ENCODE measurements at regions not wholly inside any gene's neighbourhood (a gene's known extent, or its start where the extent isn't known, plus 50 kb on each side); places are given as distances from the start of the nearest gene placed in this dataset.
A peak's percentile ranks its signal among the peaks of the same experiment; 100 is the strongest.

DNA sequence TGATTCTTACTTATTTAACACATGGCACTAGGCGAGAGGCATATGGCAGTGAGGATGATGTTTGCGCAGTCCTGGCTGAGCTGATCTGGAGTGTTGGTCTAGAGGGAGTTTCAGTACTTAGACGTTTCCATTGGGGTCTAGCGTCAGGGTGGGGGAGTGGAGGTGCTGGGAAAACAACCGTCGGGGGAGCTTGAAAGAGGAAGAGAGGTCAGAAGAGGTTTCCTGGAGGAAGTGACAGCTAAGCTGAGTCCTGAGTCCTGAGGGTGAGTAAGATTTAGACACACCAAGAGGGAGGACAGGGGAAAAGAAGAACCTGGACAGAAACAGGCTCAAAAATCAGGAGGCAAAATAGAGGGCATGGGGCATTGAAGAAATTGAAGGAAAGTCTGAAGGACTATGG is 81.4 kb downstream of the ALOX5AP start:
- Histone ChIP-seq H3K27me3 (ENCODE audit: insufficient read depth, low read length) (no peaks in the 10 kb centered on the region), H3K36me3 (ENCODE audit: insufficient read depth, low read length) (no peaks in the 10 kb centered on the region), H3K27ac (ENCODE audit: low read depth, low read length) (no peak overlapping the region), H3K9me3 (ENCODE audit: control insufficient read depth in 1 of 2, low read length in 2 of 2) (no peaks in the 10 kb centered on the region), H3K4me1 (ENCODE audit: insufficient read depth, low read length) (no peaks in the 10 kb centered on the region), H3K4me3 (ENCODE audit: low read length in 2 of 2) (no peak overlapping the region)
- Mint-ChIP-seq H3K9me3 (no peaks in the 10 kb centered on the region), H3K36me3 (peaks cover 0 to 4% of the 10 kb centered on the region in 2 donors), H3K4me3 (no peak overlapping the region), H3K27me3 (peaks cover 7 to 8% of the 10 kb centered on the region in 2 donors), H3K27ac (no peak overlapping the region), H3K4me1 (peaks cover 0 to 1% (median 0%) of the 10 kb centered on the region in 4 donors)
- ChIA-PET POLR2A (ENCODE audit: partially characterized antibody) (interaction anchor here (1.1 kb wide), 1 partner anchor 20 kb away, joined by 3 read pairs; no protein-coding TSS in a partner anchor), CTCF (ENCODE audit: partially characterized antibody) (interaction anchor here (1.0 to 1.5 kb wide), 2 partner anchors 11 to 12 kb away, joined by 3 read pairs; no protein-coding TSS in a partner anchor)
- DNase-seq: no peak
- intact Hi-C loops (cut with micrococcal nuclease): no loop called here

DNA sequence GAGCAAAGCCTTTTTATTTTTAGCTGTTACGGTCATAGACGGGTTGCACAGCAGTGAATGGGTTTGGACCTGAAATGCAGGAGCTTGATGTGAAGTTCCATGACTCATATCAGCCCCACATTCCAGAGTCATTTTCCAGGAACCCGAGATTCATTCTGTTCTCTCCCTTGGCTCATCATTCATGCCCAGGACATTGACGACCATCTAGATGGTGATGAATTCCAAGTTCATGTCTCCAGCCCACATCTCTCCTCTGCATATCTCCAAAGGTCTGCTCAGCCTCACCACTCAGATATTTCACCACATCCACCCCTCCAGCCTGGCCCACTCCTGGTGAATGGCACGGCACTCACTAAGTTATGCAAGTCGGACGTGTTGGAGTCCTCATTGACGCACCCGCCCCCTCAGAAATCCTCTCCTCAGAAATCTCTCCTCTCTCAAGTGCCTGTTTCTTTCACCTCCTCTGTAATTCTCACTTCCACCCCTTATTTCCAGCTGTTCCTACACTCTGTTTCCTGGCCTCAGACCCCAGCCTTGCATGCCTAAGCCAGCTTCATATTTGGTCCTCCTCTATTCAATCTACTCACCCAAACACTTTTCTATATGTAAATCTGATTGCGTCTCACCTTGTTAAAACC is 83.1 kb downstream of the ALOX5AP start:
- H3K27me3 ChIP-seq (ENCODE audit: insufficient read depth, low read length): no peaks in the 10 kb centered on the region
- no peak overlapping the region for H3K27ac ChIP-seq (ENCODE audit: low read depth, low read length)
- Mint-ChIP-seq H3K27me3 (peaks cover 9 to 10% of the 10 kb centered on the region in 2 donors), H3K27ac (no peak overlapping the region), H3K4me3 (no peak overlapping the region), H3K36me3 (peaks cover 0 to 4% of the 10 kb centered on the region in 2 donors), H3K4me1 (peaks cover 0 to 1% (median 0%) of the 10 kb centered on the region in 4 donors), H3K9me3 (no peaks in the 10 kb centered on the region)
- no peaks in the 10 kb centered on the region for H3K9me3 ChIP-seq (ENCODE audit: control insufficient read depth in 1 of 2, low read length in 2 of 2)
- intact Hi-C loops (cut with micrococcal nuclease): no loop called here
- DNase-seq: no peak
- ChIA-PET CTCF (ENCODE audit: partially characterized antibody) (no interaction called here), POLR2A (ENCODE audit: partially characterized antibody) (no interaction called here)
- H3K4me3 ChIP-seq (ENCODE audit: low read length in 2 of 2): no peak overlapping the region
- H3K4me1 ChIP-seq (ENCODE audit: insufficient read depth, low read length): no peaks in the 10 kb centered on the region
- H3K36me3 ChIP-seq (ENCODE audit: insufficient read depth, low read length): no peaks in the 10 kb centered on the region

DNA sequence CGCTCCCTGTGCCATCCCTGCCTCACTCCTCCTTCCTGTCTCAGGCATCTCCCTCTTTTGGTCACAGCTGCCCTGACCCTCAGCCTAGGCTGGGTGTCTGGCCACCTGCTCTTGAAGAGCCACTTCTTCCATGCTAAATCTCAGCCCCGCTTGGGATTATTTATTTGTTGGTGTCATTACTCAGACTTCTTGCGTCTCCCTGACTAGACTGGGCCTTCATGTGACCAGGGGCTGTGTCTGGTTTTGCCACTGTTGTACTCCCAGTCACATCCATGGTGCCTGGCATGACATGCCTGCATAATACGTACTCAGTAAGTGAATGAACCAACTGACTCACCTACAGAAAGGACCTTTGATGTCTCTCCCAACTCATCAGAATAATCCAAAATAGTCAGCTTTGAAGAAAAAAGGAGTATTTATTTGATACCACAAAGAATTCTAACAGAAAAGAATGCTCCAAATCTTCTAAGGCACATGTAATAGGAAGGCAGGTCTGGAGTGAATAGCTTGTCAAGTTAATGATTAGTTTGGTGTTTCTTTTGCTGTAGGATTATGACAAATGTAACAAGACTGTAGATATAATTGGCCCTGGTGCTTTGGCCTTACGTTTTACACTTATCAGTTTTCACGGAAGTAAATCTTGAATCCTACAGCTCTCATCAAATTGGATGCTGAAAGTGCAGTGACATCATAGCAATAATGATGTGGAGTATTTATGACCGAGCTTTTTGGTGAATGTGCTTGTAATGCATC is 84.0 kb downstream of the ALOX5AP start:
- no peaks in the 10 kb centered on the region for H3K36me3 ChIP-seq (ENCODE audit: insufficient read depth, low read length)
- H3K27me3 ChIP-seq (ENCODE audit: insufficient read depth, low read length): no peaks in the 10 kb centered on the region
- H3K9me3 Mint-ChIP-seq: no peaks in the 10 kb centered on the region
- POLR2A ChIA-PET (ENCODE audit: partially characterized antibody): no interaction called here
- no peak overlapping the region for H3K4me3 ChIP-seq (ENCODE audit: low read length in 2 of 2)
- H3K9me3 ChIP-seq (ENCODE audit: control insufficient read depth in 1 of 2, low read length in 2 of 2): no peaks in the 10 kb centered on the region
- CTCF ChIA-PET (ENCODE audit: partially characterized antibody): no interaction called here
- peaks cover 9 to 11% of the 10 kb centered on the region in 2 donors for H3K27me3 Mint-ChIP-seq
- no peak overlapping the region for H3K4me3 Mint-ChIP-seq
- intact Hi-C loops (cut with micrococcal nuclease): no loop called here
- H3K4me1 ChIP-seq (ENCODE audit: insufficient read depth, low read length): no peaks in the 10 kb centered on the region
- no peak for DNase-seq
- no peak overlapping the region for H3K27ac ChIP-seq (ENCODE audit: low read depth, low read length)
- H3K36me3 Mint-ChIP-seq: peaks cover 0 to 4% of the 10 kb centered on the region in 2 donors
- no peak overlapping the region for H3K27ac Mint-ChIP-seq
- peaks cover 0 to 1% (median 0%) of the 10 kb centered on the region in 4 donors for H3K4me1 Mint-ChIP-seq

DNA sequence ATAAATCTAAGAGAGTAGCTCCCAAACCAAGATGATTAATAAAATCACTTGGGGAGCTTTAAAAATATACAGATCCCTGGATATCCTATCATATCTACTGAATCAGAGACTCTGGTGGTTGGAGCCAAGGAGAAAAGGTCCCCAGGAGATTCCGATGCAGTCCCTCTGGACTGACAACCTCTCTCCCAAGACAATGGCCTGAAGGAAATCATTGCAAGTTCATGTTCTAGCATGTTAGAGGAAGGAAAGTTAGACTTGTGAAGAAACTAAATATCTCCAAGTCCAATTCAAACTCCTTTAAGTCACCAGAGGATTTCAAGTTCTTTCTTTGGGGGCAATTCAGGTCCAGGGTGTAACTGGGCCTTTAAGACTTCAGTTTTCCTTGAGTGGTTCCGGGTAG is 84.7 kb upstream of the MEDAG start:
- no peak for DNase-seq
- Histone ChIP-seq H3K4me3 (ENCODE audit: low read length in 2 of 2) (no peak overlapping the region), H3K36me3 (ENCODE audit: insufficient read depth, low read length) (no peaks in the 10 kb centered on the region), H3K9me3 (ENCODE audit: control insufficient read depth in 1 of 2, low read length in 2 of 2) (no peaks in the 10 kb centered on the region), H3K27ac (ENCODE audit: low read depth, low read length) (no peak overlapping the region), H3K27me3 (ENCODE audit: insufficient read depth, low read length) (no peaks in the 10 kb centered on the region), H3K4me1 (ENCODE audit: insufficient read depth, low read length) (no peaks in the 10 kb centered on the region)
- ChIA-PET POLR2A (ENCODE audit: partially characterized antibody) (no interaction called here), CTCF (ENCODE audit: partially characterized antibody) (interaction anchor here (1.7 kb wide), 1 partner anchor 18 kb away, joined by 5 read pairs; no protein-coding TSS in a partner anchor)
- Mint-ChIP-seq H3K27ac (no peak overlapping the region), H3K4me1 (peaks cover 0 to 1% (median 0%) of the 10 kb centered on the region in 4 donors), H3K4me3 (no peak overlapping the region), H3K9me3 (no peaks in the 10 kb centered on the region), H3K36me3 (peaks cover 0 to 4% of the 10 kb centered on the region in 2 donors), H3K27me3 (peaks cover 11 to 13% of the 10 kb centered on the region in 2 donors)
- intact Hi-C loops (cut with micrococcal nuclease): no loop called here

DNA sequence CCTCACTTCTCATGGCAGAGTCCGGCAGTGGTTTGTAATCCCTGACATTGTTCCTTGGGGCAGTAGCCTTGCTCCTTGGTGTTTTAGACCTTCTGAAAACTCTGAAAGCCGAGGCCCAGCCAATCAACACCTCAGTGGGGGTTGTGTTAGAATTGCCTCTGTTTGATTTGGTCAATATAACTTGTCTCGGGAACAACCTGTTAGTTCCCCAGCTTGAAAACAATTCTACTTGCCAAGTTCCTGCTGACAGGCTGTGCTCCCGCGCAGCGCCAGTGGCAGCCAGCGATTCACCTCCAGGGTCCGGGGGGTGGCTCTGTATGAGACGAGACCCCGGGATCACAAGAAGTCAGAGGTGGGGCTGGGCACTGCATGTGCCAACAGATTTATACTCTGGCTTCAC is 81.4 kb upstream of the MEDAG start:
- Mint-ChIP-seq H3K36me3 (no peaks in the 10 kb centered on the region), H3K9me3 (peaks cover 0 to 2% (median 0%) of the 10 kb centered on the region in 8 donors), H3K4me3 (no peak overlapping the region), H3K4me1 (no peaks in the 10 kb centered on the region), H3K27me3 (peaks cover 6% of the 10 kb centered on the region in 2 donors), H3K27ac (no peak overlapping the region)
- no peak for DNase-seq
- intact Hi-C loops (cut with micrococcal nuclease): no loop called here
- no peaks in the 10 kb centered on the region for H3K4me1 ChIP-seq (ENCODE audit: insufficient read depth, low read length)
- no peak overlapping the region for H3K27ac ChIP-seq (ENCODE audit: low read depth, low read length)
- ChIA-PET CTCF (ENCODE audit: partially characterized antibody) (no interaction called here), POLR2A (ENCODE audit: partially characterized antibody) (no interaction called here)
- no peaks in the 10 kb centered on the region for H3K9me3 ChIP-seq (ENCODE audit: control insufficient read depth in 1 of 2, low read length in 2 of 2)
- no peaks in the 10 kb centered on the region for H3K27me3 ChIP-seq (ENCODE audit: insufficient read depth, low read length)
- H3K36me3 ChIP-seq (ENCODE audit: insufficient read depth, low read length): no peaks in the 10 kb centered on the region
- no peak overlapping the region for H3K4me3 ChIP-seq (ENCODE audit: low read length in 2 of 2)

DNA sequence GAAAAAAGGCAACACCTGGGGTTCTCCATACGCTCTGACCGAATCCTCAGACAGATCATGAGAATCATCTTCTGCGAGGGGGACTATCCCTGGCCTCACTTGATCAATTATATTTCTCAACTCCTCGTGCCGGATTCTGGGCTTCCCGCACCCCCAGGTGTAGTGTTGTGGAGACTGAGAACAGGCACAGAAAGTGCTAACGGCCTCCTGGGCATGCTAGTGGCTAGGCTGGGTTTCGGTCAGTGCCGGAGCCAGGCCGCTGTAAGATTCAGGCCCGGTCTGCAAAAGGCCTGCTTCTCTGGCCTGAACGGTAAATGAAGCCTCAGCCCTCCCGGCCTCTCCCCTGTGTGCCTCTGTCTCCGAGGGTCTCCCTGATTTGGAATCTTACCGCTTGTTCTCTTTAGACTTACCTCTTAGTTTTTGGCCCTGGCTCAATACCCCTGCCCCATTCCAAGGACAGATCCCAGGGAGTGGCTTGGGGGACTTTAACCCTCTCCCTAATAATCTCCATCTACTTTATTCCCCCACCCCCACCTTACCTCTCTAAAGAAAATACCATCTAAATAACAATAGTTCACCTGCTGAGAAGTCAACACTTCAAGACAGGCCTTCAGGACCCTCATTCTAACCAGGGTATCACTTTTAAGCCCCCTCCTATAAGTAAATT is 79.0 kb upstream of the MEDAG start:
- no peak for DNase-seq
- H3K27ac Mint-ChIP-seq: no peak overlapping the region
- H3K36me3 ChIP-seq (ENCODE audit: insufficient read depth, low read length): no peaks in the 10 kb centered on the region
- no peaks in the 10 kb centered on the region for H3K27me3 ChIP-seq (ENCODE audit: insufficient read depth, low read length)
- intact Hi-C loops (cut with micrococcal nuclease): no loop called here
- no peaks in the 10 kb centered on the region for H3K4me1 Mint-ChIP-seq
- H3K27ac ChIP-seq (ENCODE audit: low read depth, low read length): no peak overlapping the region
- CTCF ChIA-PET (ENCODE audit: partially characterized antibody): interaction anchor here (2.2 kb wide), 1 partner anchor 24 kb away, joined by 5 read pairs; no protein-coding TSS in a partner anchor
- POLR2A ChIA-PET (ENCODE audit: partially characterized antibody): no interaction called here
- no peaks in the 10 kb centered on the region for H3K9me3 ChIP-seq (ENCODE audit: control insufficient read depth in 1 of 2, low read length in 2 of 2)
- H3K36me3 Mint-ChIP-seq: no peaks in the 10 kb centered on the region
- H3K4me1 ChIP-seq (ENCODE audit: insufficient read depth, low read length): no peaks in the 10 kb centered on the region
- no peak overlapping the region for H3K4me3 ChIP-seq (ENCODE audit: low read length in 2 of 2)
- peaks cover 4 to 11% of the 10 kb centered on the region in 2 donors for H3K27me3 Mint-ChIP-seq
- H3K4me3 Mint-ChIP-seq: no peak overlapping the region
- H3K9me3 Mint-ChIP-seq: peaks cover 0 to 4% (median 0%) of the 10 kb centered on the region in 8 donors

DNA sequence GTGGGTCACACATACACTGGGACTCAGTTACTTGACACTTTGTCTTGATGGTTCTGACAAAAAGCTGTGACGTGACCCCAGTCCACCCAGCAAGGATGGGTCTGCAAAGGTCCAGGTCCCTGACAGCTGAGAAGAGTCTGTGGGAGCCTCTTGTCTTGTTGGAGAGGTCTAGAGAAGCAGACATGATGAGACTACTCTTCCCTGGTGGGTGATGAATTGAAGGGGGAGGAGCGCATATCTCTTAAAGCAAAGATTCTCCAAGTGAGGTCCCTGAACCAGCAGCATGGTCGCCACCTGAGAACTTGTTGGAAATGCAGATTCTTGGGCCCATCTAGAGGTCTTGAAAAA is 78.5 kb upstream of the MEDAG start:
- DNase-seq: no peak
- no peaks in the 10 kb centered on the region for H3K4me1 ChIP-seq (ENCODE audit: insufficient read depth, low read length)
- Mint-ChIP-seq H3K9me3 (peaks cover 0 to 4% (median 0%) of the 10 kb centered on the region in 8 donors), H3K27ac (peak overlapping the region in 2 of 7 donors; percentile 13 to 35), H3K4me3 (no peak overlapping the region), H3K27me3 (peaks cover 4 to 11% of the 10 kb centered on the region in 2 donors), H3K36me3 (no peaks in the 10 kb centered on the region), H3K4me1 (no peaks in the 10 kb centered on the region)
- H3K27me3 ChIP-seq (ENCODE audit: insufficient read depth, low read length): no peaks in the 10 kb centered on the region
- ChIA-PET POLR2A (ENCODE audit: partially characterized antibody) (no interaction called here), CTCF (ENCODE audit: partially characterized antibody) (interaction anchor here (2.2 kb wide), 1 partner anchor 24 kb away, joined by 5 read pairs; no protein-coding TSS in a partner anchor)
- no peak overlapping the region for H3K4me3 ChIP-seq (ENCODE audit: low read length in 2 of 2)
- no peak overlapping the region for H3K27ac ChIP-seq (ENCODE audit: low read depth, low read length)
- intact Hi-C loops (cut with micrococcal nuclease): no loop called here
- H3K9me3 ChIP-seq (ENCODE audit: control insufficient read depth in 1 of 2, low read length in 2 of 2): no peaks in the 10 kb centered on the region
- H3K36me3 ChIP-seq (ENCODE audit: insufficient read depth, low read length): no peaks in the 10 kb centered on the region
